SK-N-MC (cell line): ENCODE measurements at regions not wholly inside any gene's neighbourhood (a gene's known extent, or its start where the extent isn't known, plus 50 kb on each side); places are given as distances from the start of the nearest gene placed in this dataset.

ENCODE experiments used
- EZH2 ChIP-seq: fragments of 200-600 bp; sonication (generic); IDR thresholded peaks from one replicate; pipeline ENCODE4 v1.6.1; 2017; ENCODE audit warnings: antibody characterized with exemption
- POLR2AphosphoS5 ChIP-seq: IDR thresholded peaks from 2 replicates; pipeline ENCODE4 v1.6.1; 2012; ENCODE audit warnings: mild to moderate bottlenecking, low read depth, low read length, borderline replicate concordance

- TF ChIP-seq POLR2AphosphoS5 (no peak), EZH2 (no peak)
These were observed 148.1 kb upstream of the CCL2 start for GRCh38 chr17:34107019-34107418.
